ENCODE measurements at regions not wholly inside any gene's neighbourhood (a gene's known extent, or its start where the extent isn't known, plus 50 kb on each side); places are given as distances from the start of the nearest gene placed in this dataset.
A peak's percentile ranks its signal among the peaks of the same experiment; 100 is the strongest.

DNA sequence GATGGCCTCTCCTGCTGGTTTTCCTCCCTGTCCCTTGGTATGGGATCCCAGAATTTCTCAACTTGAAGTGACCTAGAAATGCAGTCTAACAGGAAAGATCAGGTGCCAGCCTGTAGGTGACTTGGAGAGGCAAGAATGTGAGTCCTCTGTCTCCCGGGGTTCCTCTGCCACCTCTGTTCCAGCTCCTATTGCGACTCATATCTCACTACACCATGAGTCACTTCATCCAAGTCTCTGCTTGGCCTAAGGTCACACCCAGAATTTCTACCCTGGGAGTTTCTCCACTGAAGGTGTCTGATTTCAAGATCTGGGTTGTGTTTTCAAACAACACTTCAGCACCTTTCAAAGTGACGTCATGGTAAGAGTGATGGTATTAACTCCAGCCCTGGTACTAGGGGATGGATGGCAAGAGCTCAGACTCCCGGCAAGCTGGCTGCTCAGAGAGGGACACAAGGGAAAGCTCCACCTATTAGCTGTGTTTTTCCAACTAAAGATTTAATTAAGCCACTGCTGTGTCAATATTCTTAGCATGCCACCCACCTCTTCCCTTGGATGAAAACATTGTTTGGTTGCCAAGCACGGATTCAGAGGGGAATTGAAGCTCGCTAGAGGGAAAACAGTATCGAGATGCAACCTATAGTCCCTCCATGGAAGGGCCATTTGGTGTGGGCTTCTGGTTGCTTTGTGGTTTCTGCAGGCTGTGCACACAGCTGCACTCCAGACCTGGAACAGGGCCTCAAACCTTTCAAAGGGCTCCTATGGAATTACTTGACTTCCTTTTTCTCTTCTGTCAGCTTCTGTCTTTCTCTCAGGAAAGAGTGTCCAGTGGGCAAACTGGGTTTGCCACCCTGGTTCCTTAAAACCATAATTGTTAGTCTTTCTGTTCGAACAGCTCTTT is 205.7 kb downstream of the GAS1 start:
- H3K9me2 ChIP-seq (ENCODE audit: insufficient read depth), result no peaks in the 10 kb centered on the region
- intact Hi-C loops (cut with micrococcal nuclease; ENCODE audit: unreplicated experiment), result loop anchor here (1.0 to 10.0 kb wide), 6 partner anchors 9 to 583 kb away; partner anchors contain the start of gene GAS1
- CTCF ChIA-PET, result interaction anchor here (0.6 to 1.1 kb wide), 2 partner anchors 20 to 50 kb away, joined by 3 read pairs; no protein-coding TSS in a partner anchor
- TSS peak; percentile 45 for BruUV-seq (replicated peaks)
- no peaks in the 10 kb centered on the region for H4K20me1 ChIP-seq (ENCODE audit: insufficient read depth)
- H3F3A ChIP-seq (ENCODE audit: insufficient read depth, low read depth), result peaks cover 13% of the 10 kb centered on the region
- H3K4me1 ChIP-seq (replicated peaks; ENCODE audit: insufficient read depth), result peaks cover 37% of the 10 kb centered on the region
- H3K36me3 ChIP-seq (ENCODE audit: low read depth), result no peaks in the 10 kb centered on the region
- POLR2A ChIA-PET (ENCODE audit: unreplicated experiment), result interaction anchor here (0.6 to 1.4 kb wide), 6 partner anchors 10 to 80 kb away, joined by 3 to 9 read pairs (median 4); no protein-coding TSS in a partner anchor
- H3K27ac ChIP-seq, result peak overlapping the region; percentile 85
- H3K27me3 ChIP-seq (ENCODE audit: insufficient read depth, low read depth), result no peaks in the 10 kb centered on the region
- H3K79me2 ChIP-seq (ENCODE audit: low read depth), result no peaks in the 10 kb centered on the region
- DNase-seq, result peak; percentile 90 to 100
- no peak overlapping the region for H2AFZ ChIP-seq
- peak overlapping the region; percentile 72 for H3K4me2 ChIP-seq
- peaks cover 14% of the 10 kb centered on the region for H3K9me3 ChIP-seq (ENCODE audit: insufficient read depth, low read depth)
- no peak overlapping the region for H3K4me3 ChIP-seq
- no peak for TF ChIP-seq EZH2 (IDR thresholded peaks at IDR 0.05; ENCODE audit: low read depth)
- TF ChIP-seq, protein P1, sequence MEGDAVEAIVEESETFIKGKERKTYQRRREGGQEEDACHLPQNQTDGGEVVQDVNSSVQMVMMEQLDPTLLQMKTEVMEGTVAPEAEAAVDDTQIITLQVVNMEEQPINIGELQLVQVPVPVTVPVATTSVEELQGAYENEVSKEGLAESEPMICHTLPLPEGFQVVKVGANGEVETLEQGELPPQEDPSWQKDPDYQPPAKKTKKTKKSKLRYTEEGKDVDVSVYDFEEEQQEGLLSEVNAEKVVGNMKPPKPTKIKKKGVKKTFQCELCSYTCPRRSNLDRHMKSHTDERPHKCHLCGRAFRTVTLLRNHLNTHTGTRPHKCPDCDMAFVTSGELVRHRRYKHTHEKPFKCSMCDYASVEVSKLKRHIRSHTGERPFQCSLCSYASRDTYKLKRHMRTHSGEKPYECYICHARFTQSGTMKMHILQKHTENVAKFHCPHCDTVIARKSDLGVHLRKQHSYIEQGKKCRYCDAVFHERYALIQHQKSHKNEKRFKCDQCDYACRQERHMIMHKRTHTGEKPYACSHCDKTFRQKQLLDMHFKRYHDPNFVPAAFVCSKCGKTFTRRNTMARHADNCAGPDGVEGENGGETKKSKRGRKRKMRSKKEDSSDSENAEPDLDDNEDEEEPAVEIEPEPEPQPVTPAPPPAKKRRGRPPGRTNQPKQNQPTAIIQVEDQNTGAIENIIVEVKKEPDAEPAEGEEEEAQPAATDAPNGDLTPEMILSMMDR (conservative IDR thresholded peaks at IDR 0.05), result peak; percentile 30; the same call in 1 of the 2 replicates

DNA sequence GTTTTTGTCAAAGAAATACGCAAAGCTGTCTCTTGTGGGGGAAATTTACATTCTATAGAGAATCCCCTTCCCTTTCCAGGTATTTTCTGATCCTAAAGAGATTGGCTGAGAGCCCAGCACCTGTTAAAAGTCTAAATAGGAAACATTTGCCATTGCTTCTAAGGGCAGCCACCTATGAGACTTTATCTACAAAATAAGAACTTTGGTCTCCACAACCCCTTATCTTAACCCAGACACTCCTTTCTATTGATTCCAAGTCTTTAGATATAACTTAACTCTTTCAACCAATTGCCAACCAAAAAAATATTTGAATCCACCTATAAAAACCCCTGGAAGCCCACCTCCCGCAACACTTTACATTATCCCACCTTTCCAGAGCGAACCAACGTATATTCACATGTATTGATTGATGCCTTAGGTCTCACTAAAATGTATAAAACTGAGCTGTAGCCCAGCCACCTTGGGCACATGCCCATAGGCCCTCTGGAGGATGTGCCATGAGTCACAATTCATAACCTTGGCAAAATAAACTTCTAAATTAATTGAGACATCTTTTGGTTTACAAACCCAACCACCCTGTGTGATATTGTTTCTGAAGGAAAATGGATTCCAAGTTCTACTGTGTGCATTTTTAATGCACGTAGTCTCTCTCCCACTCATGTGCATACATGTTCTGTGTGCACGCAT is 211.4 kb downstream of the GAS1 start:
- H3K9me3 ChIP-seq (ENCODE audit: insufficient read depth, low read depth), result peaks cover 14% of the 10 kb centered on the region
- H3K9me2 ChIP-seq (ENCODE audit: insufficient read depth), result no peaks in the 10 kb centered on the region
- H3K27me3 ChIP-seq (ENCODE audit: insufficient read depth, low read depth), result no peaks in the 10 kb centered on the region
- intact Hi-C loops (cut with micrococcal nuclease; ENCODE audit: unreplicated experiment), result no loop called here
- H3F3A ChIP-seq (ENCODE audit: insufficient read depth, low read depth), result peaks cover 17% of the 10 kb centered on the region
- ChIA-PET POLR2A (ENCODE audit: unreplicated experiment) (no interaction called here), CTCF (no interaction called here)
- peaks cover 44% of the 10 kb centered on the region for H3K4me1 ChIP-seq (replicated peaks; ENCODE audit: insufficient read depth)
- H4K20me1 ChIP-seq (ENCODE audit: insufficient read depth), result no peaks in the 10 kb centered on the region
- no peak overlapping the region for H3K4me2 ChIP-seq
- H3K4me3 ChIP-seq, result no peak overlapping the region
- BruUV-seq (replicated peaks), result no TSS peak
- no peak overlapping the region for H2AFZ ChIP-seq
- no peaks in the 10 kb centered on the region for H3K79me2 ChIP-seq (ENCODE audit: low read depth)
- DNase-seq, result no peak
- TF ChIP-seq, protein P1 (conservative IDR thresholded peaks at IDR 0.05), result no peak
- no peak overlapping the region for H3K27ac ChIP-seq
- H3K36me3 ChIP-seq (ENCODE audit: low read depth), result no peaks in the 10 kb centered on the region

DNA sequence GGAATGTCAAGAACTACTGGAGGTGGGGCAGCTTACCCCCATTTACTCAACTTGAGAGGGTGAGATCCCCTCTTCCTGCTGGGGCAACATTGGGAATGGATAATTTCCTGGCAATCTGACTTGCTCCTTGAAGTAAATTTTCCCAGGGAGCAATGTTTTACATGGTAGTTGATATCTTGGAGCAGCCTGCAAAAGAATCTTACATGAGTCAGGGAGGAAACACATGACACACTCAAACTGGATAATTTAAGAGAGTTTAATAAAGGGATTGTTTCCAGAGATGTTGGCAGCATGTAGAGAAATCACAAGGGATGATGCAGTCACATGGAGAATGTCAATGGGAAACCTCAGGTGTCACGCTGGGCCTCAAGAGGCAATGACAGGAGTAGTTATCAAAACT is 212.5 kb downstream of the GAS1 start:
- POLR2A ChIA-PET (ENCODE audit: unreplicated experiment), result no interaction called here
- Histone ChIP-seq H3K36me3 (ENCODE audit: low read depth) (no peaks in the 10 kb centered on the region), H3K4me2 (no peak overlapping the region), H3K9me2 (ENCODE audit: insufficient read depth) (no peaks in the 10 kb centered on the region), H4K20me1 (ENCODE audit: insufficient read depth) (no peaks in the 10 kb centered on the region), H3K79me2 (ENCODE audit: low read depth) (no peaks in the 10 kb centered on the region), H3K4me3 (no peak overlapping the region), H2AFZ (no peak overlapping the region), H3F3A (ENCODE audit: insufficient read depth, low read depth) (peaks cover 13% of the 10 kb centered on the region), H3K27ac (no peak overlapping the region), H3K4me1 (replicated peaks; ENCODE audit: insufficient read depth) (peaks cover 38% of the 10 kb centered on the region), H3K27me3 (ENCODE audit: insufficient read depth, low read depth) (no peaks in the 10 kb centered on the region), H3K9me3 (ENCODE audit: insufficient read depth, low read depth) (peaks cover 11% of the 10 kb centered on the region)
- BruUV-seq (replicated peaks), result no TSS peak
- CTCF ChIA-PET, result no interaction called here
- intact Hi-C loops (cut with micrococcal nuclease; ENCODE audit: unreplicated experiment), result loop anchor here (5.0 kb wide), 1 partner anchor 58 kb away; no protein-coding TSS in a partner anchor
- TF ChIP-seq EZH2 (IDR thresholded peaks at IDR 0.05; ENCODE audit: low read depth), result no peak
- TF ChIP-seq, protein P1 (conservative IDR thresholded peaks at IDR 0.05), result no peak
- no peak for DNase-seq

Measured in PC-9 (cell line).